Mammary epithelial cell (primary cell): ENCODE measurements at regions not wholly inside any gene's neighbourhood (a gene's known extent, or its start where the extent isn't known, plus 50 kb on each side); places are given as distances from the start of the nearest gene placed in this dataset.

Source experiments
- CTCF ChIP-seq, 2 donors: IDR thresholded peaks in 1 of 2; conservative IDR thresholded peaks in 1 of 2; 2 replicates each; pipeline ENCODE4 v1.5.1; 2011 to 2012; ENCODE audit warnings: inconsistent platforms in 2 of 2, low read length in 2 of 2, mild to moderate bottlenecking in 2 of 2, control low read depth in 1 of 2, low read depth in 1 of 2; ENCODE audit not compliant: insufficient read depth in 1 of 2; ENCODE audit errors: extremely low read depth in 1 of 2
- EZH2 ChIP-seq: IDR thresholded peaks from 2 replicates; pipeline ENCODE4 v1.6.1; 2012; ENCODE audit warnings: low read length, inconsistent platforms, borderline replicate concordance

- TF ChIP-seq EZH2, result no peak
- TF ChIP-seq CTCF (conservative IDR thresholded peaks at IDR 0.05 in 1 of 2, IDR thresholded peaks at IDR 0.05 in 1 of 2; ENCODE audit: extremely low read depth in 1 of 2, insufficient read depth in 1 of 2, low read depth in 1 of 2, low read length in 2 of 2), result no peak
Measured at GRCh38 chr13:82797876-82798275, 1084.4 kb downstream of the SLITRK1 start.
